KMS-11 (cell line): ENCODE measurements at regions not wholly inside any gene's neighbourhood (a gene's known extent, or its start where the extent isn't known, plus 50 kb on each side); places are given as distances from the start of the nearest gene placed in this dataset.

Source experiments
- H2AFZ ChIP-seq: fragments of 200-600 bp; sonication (generic); 2 replicates; pipeline ENCODE4 v1.6.1; 2016; ENCODE audit warnings: antibody characterized with exemption, mixed run types, low read depth
- H3K27ac ChIP-seq: fragments of 200-600 bp; sonication (generic); 2 replicates; pipeline ENCODE4 v1.6.1; 2016; ENCODE audit warnings: mild to moderate bottlenecking, mixed run types
- H3K27me3 ChIP-seq: fragments of 200-600 bp; sonication (generic); 2 replicates; pipeline ENCODE4 v1.6.1; 2017; ENCODE audit warnings: mild to moderate bottlenecking, low read depth, mixed run types, moderate library complexity; ENCODE audit not compliant: insufficient read depth
- H3K36me3 ChIP-seq: fragments of 200-600 bp; sonication (generic); 2 replicates; pipeline ENCODE4 v1.6.1; 2017; ENCODE audit warnings: mild to moderate bottlenecking, mixed run types; ENCODE audit not compliant: insufficient read depth
- H3K4me1 ChIP-seq: fragments of 200-600 bp; sonication (generic); 2 replicates; pipeline ENCODE4 v1.6.1; 2016; ENCODE audit warnings: mild to moderate bottlenecking, low read depth, mixed run types; ENCODE audit not compliant: poor library complexity, severe bottlenecking
- H3K4me2 ChIP-seq: fragments of 200-600 bp; sonication (generic); 2 replicates; pipeline ENCODE4 v1.7.0; 2016; ENCODE audit warnings: mild to moderate bottlenecking, mixed run types
- H3K4me3 ChIP-seq: fragments of 200-600 bp; sonication (generic); IDR thresholded peaks from 2 replicates; pipeline ENCODE4 v1.6.1; 2017; ENCODE audit warnings: low read depth, low read length, mixed read lengths; ENCODE audit not compliant: insufficient read depth
- H3K79me2 ChIP-seq: fragments of 200-600 bp; sonication (generic); 2 replicates; pipeline ENCODE4 v1.6.1; 2016; ENCODE audit warnings: low read depth, mixed run types; ENCODE audit not compliant: insufficient read depth
- H3K9ac ChIP-seq: fragments of 200-600 bp; sonication (generic); 2 replicates; pipeline ENCODE4 v1.6.1; 2016; ENCODE audit warnings: mild to moderate bottlenecking, mixed run types
- H4K20me1 ChIP-seq: fragments of 200-600 bp; sonication (generic); 2 replicates; pipeline ENCODE4 v1.6.1; 2016; ENCODE audit warnings: mild to moderate bottlenecking, mixed run types; ENCODE audit not compliant: insufficient read depth
- TF ChIP-seq, protein P1 (sequence below): fragments of 200-600 bp; sonication (generic); conservative IDR thresholded peaks from 2 replicates; pipeline ENCODE4 v1.6.1; 2017; ENCODE audit warnings: low read depth, mild to moderate bottlenecking, antibody characterized with exemption, low read length, moderate library complexity, mixed read lengths

DNA sequence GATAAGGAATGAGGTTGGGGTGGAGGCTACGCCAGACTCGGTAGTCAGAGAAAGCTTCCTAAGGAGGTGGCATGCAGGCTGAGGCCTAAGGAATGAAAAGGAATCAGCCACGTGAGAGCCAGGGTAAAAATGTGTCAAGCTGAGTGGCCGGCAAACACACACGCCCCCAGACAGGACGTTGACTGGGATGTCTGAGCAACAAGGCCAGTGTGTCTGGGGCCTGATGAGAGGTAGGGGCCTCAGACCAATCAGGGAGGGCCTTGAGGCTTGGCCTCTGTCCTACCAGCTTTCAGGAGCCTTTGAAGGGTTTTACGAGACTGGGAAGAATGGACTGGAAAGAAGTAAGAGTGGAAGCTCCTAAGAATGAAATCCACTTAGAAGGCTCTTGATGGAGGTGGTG is 61.0 kb upstream of the PHACTR2 start:
- Histone ChIP-seq H2AFZ (no peak overlapping the region), H3K9ac (no peak overlapping the region), H3K4me3 (no peak overlapping the region), H4K20me1 (no peaks in the 10 kb centered on the region), H3K79me2 (no peaks in the 10 kb centered on the region), H3K27me3 (no peaks in the 10 kb centered on the region; the same call in 1 of the 2 replicates), H3K36me3 (no peaks in the 10 kb centered on the region), H3K27ac (no peak overlapping the region), H3K4me2 (no peak overlapping the region), H3K4me1 (peaks cover 29% of the 10 kb centered on the region)
- TF ChIP-seq, protein P1, sequence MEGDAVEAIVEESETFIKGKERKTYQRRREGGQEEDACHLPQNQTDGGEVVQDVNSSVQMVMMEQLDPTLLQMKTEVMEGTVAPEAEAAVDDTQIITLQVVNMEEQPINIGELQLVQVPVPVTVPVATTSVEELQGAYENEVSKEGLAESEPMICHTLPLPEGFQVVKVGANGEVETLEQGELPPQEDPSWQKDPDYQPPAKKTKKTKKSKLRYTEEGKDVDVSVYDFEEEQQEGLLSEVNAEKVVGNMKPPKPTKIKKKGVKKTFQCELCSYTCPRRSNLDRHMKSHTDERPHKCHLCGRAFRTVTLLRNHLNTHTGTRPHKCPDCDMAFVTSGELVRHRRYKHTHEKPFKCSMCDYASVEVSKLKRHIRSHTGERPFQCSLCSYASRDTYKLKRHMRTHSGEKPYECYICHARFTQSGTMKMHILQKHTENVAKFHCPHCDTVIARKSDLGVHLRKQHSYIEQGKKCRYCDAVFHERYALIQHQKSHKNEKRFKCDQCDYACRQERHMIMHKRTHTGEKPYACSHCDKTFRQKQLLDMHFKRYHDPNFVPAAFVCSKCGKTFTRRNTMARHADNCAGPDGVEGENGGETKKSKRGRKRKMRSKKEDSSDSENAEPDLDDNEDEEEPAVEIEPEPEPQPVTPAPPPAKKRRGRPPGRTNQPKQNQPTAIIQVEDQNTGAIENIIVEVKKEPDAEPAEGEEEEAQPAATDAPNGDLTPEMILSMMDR = no peak

DNA sequence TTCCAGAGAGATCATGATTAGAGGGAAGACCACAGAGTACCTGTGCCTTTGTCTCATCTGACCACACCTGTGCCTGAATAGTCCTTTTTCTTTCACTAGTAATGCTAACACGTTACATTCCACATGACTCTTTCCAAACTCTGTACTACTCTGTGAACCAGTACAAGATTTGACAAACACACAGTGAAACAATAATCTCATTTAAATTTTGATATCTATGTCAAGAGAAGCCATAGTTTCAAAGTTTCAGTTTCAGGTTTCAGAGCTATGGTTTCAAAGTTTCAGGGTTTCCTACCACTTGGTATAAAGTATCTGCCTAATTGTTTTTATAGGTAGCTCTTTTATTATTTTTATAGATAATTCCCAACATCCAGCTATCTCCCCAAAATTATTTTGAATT is 62.0 kb upstream of the PHACTR2 start:
- Histone ChIP-seq H3K9ac (no peak overlapping the region), H3K4me1 (peaks cover 29% of the 10 kb centered on the region), H3K4me3 (no peak overlapping the region), H3K27me3 (no peaks in the 10 kb centered on the region; the same call in 1 of the 2 replicates), H4K20me1 (no peaks in the 10 kb centered on the region), H3K79me2 (no peaks in the 10 kb centered on the region), H3K27ac (peak overlapping the region; percentile 12; the same call in 1 of the 2 replicates), H2AFZ (no peak overlapping the region), H3K36me3 (no peaks in the 10 kb centered on the region), H3K4me2 (peak overlapping the region; percentile 44)
- TF ChIP-seq, protein P1 = no peak

DNA sequence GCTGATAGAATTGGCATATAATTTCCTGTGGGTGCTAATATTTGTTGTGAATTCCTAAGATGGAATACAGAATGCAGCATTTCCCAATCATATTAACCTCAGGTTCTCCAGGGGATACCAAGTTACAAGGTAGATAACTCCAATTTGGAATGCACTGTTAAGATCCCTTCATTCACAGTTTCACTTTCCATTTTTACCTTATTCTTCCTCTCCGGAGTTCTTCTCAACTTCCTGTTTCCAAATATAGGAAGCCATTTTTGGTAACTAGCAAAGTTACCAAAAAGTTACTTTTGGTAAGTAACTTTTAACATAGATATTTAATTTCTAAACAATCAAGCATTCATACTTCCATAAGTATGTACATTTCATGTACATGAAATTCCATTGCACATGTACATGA is 63.5 kb upstream of the PHACTR2 start:
- Histone ChIP-seq H3K4me1 (peaks cover 29% of the 10 kb centered on the region), H3K79me2 (no peaks in the 10 kb centered on the region), H2AFZ (no peak overlapping the region), H3K4me2 (no peak overlapping the region; the same call in 1 of the 2 replicates), H3K27me3 (no peaks in the 10 kb centered on the region; the same call in 1 of the 2 replicates), H3K4me3 (no peak overlapping the region), H4K20me1 (no peaks in the 10 kb centered on the region), H3K27ac (no peak overlapping the region), H3K36me3 (no peaks in the 10 kb centered on the region), H3K9ac (no peak overlapping the region)
- TF ChIP-seq, protein P1 = no peak

DNA sequence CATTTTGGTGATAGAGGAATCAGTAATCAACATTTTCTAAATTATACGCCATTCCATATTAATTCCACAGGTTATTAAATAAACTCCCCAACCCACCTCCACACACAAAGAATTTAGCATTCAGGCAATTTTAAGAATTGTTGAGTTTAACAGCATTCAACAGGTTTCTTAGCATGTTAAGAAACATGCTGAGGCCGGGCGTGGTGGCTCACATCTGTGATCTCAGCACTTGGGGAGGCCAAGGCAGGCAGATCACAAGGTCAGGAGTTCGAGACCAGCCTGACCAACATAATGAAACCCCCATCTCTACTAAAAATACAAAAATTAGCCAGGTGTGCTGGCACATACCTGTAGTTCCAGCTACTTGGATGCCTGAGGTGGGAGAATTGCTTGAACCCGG is 64.0 kb upstream of the PHACTR2 start:
- Histone ChIP-seq H3K4me2 (no peak overlapping the region), H3K36me3 (no peaks in the 10 kb centered on the region)

More for the DNA sequence above, 64.0 kb upstream of the PHACTR2 start:
- Histone ChIP-seq H3K27ac (no peak overlapping the region), H2AFZ (no peak overlapping the region), H4K20me1 (no peaks in the 10 kb centered on the region), H3K79me2 (no peaks in the 10 kb centered on the region), H3K9ac (no peak overlapping the region), H3K27me3 (no peaks in the 10 kb centered on the region; the same call in 1 of the 2 replicates), H3K4me3 (no peak overlapping the region), H3K4me1 (peaks cover 29% of the 10 kb centered on the region)
- TF ChIP-seq, protein P1 = no peak
